Kidney (tissue), 13 donors: ENCODE measurements at regions not wholly inside any gene's neighbourhood (a gene's known extent, or its start where the extent isn't known, plus 50 kb on each side); places are given as distances from the start of the nearest gene placed in this dataset.

ENCODE experiments used
- DNase-seq, 5 donors: peaks; one replicate each; pipeline ENCODE4 v3.0.0-alpha.2; 2013 to 2020
- FAIRE-seq: peaks from 2 replicates; lab custom pipeline; 2012; peaks lifted over from hg19 to GRCh38; lab: Jason Lieb, UNC
- H3K27ac ChIP-seq, 2 donors: one replicate each; pipeline ENCODE4 v1.7.0; 2013; ENCODE audit warnings: low read depth in 2 of 2, low read length in 2 of 2, inconsistent platforms in 1 of 2
- H3K27me3 ChIP-seq: one replicate; pipeline ENCODE4 v1.7.1; 2013; ENCODE audit warnings: low read length, inconsistent platforms; ENCODE audit not compliant: control insufficient read depth, insufficient read depth
- H3K36me3 ChIP-seq, 3 donors: one replicate each; pipeline versions ENCODE4 v1.7.0 to v1.7.1; 2013; ENCODE audit warnings: low read length in 3 of 3, control low read depth in 1 of 3, inconsistent platforms in 1 of 3; ENCODE audit not compliant: insufficient read depth in 3 of 3, control insufficient read depth in 2 of 3
- H3K4me1 ChIP-seq, 3 donors: one replicate each; pipeline versions ENCODE4 v1.7.0 to v1.7.1; 2013; ENCODE audit warnings: low read length in 3 of 3, inconsistent platforms in 1 of 3, low read depth in 1 of 3; ENCODE audit not compliant: control insufficient read depth in 2 of 3, insufficient read depth in 2 of 3
- H3K4me3 ChIP-seq, 3 donors: one replicate each; pipeline versions ENCODE4 v1.7.0 to v1.8.1; 2013; ENCODE audit warnings: low read length in 3 of 3, control low read depth in 1 of 3, inconsistent platforms in 1 of 3
- H3K9ac ChIP-seq, 3 donors: one replicate each; pipeline versions ENCODE4 v1.7.0 to v1.7.1; 2013; ENCODE audit warnings: low read length in 3 of 3, control low read depth in 1 of 3, inconsistent platforms in 1 of 3
- H3K9me3 ChIP-seq, 3 donors: one replicate each; pipeline versions ENCODE4 v1.7.0 to v1.7.1; 2013; ENCODE audit warnings: low read length in 3 of 3, control low read depth in 1 of 3, inconsistent platforms in 1 of 3; ENCODE audit not compliant: control insufficient read depth in 2 of 3, insufficient read depth in 1 of 3
- intact Hi-C: fragments of 100-400 bp; cut with DNase I; formaldehyde crosslinking; loops from one replicate; pipeline ENCODE4 v1.11.1; 2022
- TF ChIP-seq, protein P1 (sequence below): IDR thresholded peaks from 3 replicates; pipeline ENCODE4 v1.5.1; 2012; ENCODE audit warnings: mild to moderate bottlenecking, moderate library complexity, borderline replicate concordance; ENCODE audit not compliant: insufficient read depth; ENCODE audit errors: extremely low read depth
- donor health status: control.
- donor health status: control.
- donor health status: control.
- donor health status: control.
- donor health status: control.
- donor health status: DM: yes; HTN: yes; CAD: no.
- donor health status: Normal renal cell carcinoma (clear cell type).

DNA sequence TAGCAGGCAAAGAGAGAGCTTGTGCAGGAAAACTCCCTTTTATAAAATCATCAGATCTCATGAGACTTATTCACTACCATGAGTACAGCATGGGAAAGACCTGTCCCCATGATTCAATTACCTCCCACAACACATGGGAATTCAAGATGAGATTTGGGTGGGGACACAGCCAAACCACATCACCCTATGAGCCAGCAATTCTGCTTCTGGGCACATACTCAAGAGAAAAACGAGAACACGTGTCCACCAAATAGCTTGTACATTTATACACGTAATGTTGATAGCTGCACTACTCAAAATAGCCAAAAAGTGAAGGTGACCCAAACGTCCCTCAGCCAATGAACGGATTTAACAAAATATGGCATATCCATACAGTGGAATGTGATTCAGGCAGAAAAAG lies 94.5 kb upstream of the DHRSX start:
- no peaks in the 10 kb centered on the region for H3K36me3 ChIP-seq
- no peak overlapping the region for H3K9ac ChIP-seq
- intact Hi-C loops: no loop called here
- no peaks in the 10 kb centered on the region for H3K27me3 ChIP-seq
- no peak overlapping the region for H3K4me3 ChIP-seq
- H3K27ac ChIP-seq: no peak overlapping the region
- no peaks in the 10 kb centered on the region for H3K9me3 ChIP-seq
- no peak for DNase-seq
- H3K4me1 ChIP-seq: no peaks in the 10 kb centered on the region
- no peak for FAIRE-seq
- TF ChIP-seq, protein P1, sequence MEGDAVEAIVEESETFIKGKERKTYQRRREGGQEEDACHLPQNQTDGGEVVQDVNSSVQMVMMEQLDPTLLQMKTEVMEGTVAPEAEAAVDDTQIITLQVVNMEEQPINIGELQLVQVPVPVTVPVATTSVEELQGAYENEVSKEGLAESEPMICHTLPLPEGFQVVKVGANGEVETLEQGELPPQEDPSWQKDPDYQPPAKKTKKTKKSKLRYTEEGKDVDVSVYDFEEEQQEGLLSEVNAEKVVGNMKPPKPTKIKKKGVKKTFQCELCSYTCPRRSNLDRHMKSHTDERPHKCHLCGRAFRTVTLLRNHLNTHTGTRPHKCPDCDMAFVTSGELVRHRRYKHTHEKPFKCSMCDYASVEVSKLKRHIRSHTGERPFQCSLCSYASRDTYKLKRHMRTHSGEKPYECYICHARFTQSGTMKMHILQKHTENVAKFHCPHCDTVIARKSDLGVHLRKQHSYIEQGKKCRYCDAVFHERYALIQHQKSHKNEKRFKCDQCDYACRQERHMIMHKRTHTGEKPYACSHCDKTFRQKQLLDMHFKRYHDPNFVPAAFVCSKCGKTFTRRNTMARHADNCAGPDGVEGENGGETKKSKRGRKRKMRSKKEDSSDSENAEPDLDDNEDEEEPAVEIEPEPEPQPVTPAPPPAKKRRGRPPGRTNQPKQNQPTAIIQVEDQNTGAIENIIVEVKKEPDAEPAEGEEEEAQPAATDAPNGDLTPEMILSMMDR: no peak

DNA sequence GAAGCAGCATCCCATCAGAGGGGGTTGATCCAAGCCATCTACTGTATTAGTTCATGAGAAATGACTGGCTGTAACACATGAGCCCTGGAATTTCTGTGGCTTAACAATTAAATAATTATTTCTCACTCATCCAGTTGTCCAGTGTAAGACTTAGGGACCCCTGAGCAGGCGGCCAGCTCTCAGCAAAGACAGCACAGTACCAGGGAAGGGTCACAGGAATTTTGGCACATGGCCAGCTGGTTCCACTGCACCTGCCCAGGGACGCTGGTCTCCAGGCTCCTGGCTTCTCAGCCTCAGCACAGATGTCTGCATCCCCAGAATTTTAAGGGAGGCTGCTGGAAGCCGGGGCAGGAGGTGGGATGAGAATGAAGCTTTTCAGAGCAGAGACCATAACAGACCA lies 93.7 kb upstream of the DHRSX start:
- no peak for FAIRE-seq

DNA sequence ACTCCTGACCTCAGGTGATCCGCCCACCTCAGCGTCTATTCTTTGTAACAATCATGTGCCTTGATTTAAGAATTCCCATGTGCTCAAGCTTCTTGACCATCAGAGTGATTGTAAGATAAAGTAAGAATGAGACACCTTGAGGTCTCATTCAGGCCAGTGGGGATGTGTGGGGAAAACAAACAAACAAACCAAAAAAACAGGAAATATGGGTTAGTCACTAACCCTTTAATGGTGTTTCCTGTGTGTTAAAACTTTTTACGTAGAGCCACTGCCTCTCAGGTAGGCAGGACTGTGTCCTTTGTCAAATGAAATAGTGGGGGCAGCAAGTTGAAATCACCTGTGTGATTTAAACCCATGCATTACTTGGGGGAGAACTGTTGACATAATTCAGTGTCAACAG lies 91.5 kb upstream of the DHRSX start:
- TF ChIP-seq, protein P1: no peak
- FAIRE-seq (no peak), DNase-seq (no peak)
- Histone ChIP-seq H3K9me3 (no peaks in the 10 kb centered on the region), H3K4me3 (no peak overlapping the region), H3K27ac (no peak overlapping the region), H3K9ac (no peak overlapping the region), H3K27me3 (no peaks in the 10 kb centered on the region), H3K4me1 (no peaks in the 10 kb centered on the region), H3K36me3 (no peaks in the 10 kb centered on the region)
- intact Hi-C loops: no loop called here

More for the DNA sequence above, 93.7 kb upstream of the DHRSX start:
- intact Hi-C loops: no loop called here
- H3K4me3 ChIP-seq: no peak overlapping the region
- H3K27ac ChIP-seq: no peak overlapping the region
- TF ChIP-seq, protein P1: no peak
- H3K27me3 ChIP-seq: no peaks in the 10 kb centered on the region
- H3K4me1 ChIP-seq: no peaks in the 10 kb centered on the region
- no peak overlapping the region for H3K9ac ChIP-seq
- H3K36me3 ChIP-seq: no peaks in the 10 kb centered on the region
- no peaks in the 10 kb centered on the region for H3K9me3 ChIP-seq
- no peak for DNase-seq
